ENCODE measurements at regions not wholly inside any gene's neighbourhood (a gene's known extent, or its start where the extent isn't known, plus 50 kb on each side); places are given as distances from the start of the nearest gene placed in this dataset.

GRCh38 chr5:112064271-112064701 is 307.3 kb upstream of the NREP start:
- ChIA-PET POLR2A (ENCODE audit: unreplicated experiment) (no interaction called here), CTCF (no interaction called here)
- no peaks in the 10 kb centered on the region for H3F3A ChIP-seq (ENCODE audit: low read length, unreplicated experiment)
- H3K9me3 ChIP-seq (ENCODE audit: low read length): no peaks in the 10 kb centered on the region
- no peaks in the 10 kb centered on the region for H3K36me3 ChIP-seq (ENCODE audit: low read depth, low read length)
- H3K4me2 ChIP-seq (ENCODE audit: low read length): no peak overlapping the region
- no peaks in the 10 kb centered on the region for H4K20me1 ChIP-seq (ENCODE audit: low read length)
- H3K27ac ChIP-seq (ENCODE audit: low read length): no peak overlapping the region
- H3K9me2 ChIP-seq (replicated peaks; ENCODE audit: low read length): no peaks in the 10 kb centered on the region
- no peak overlapping the region for H3K4me3 ChIP-seq (ENCODE audit: low read length)
- no peak for DNase-seq
- intact Hi-C loops (cut with micrococcal nuclease): no loop called here
- no TSS peak for BruUV-seq (replicated peaks)
- TF ChIP-seq EZH2phosphoT487 (IDR thresholded peaks at IDR 0.05; ENCODE audit: borderline replicate concordance, low read length): no peak
- no peak for TF ChIP-seq EZH2 (IDR thresholded peaks at IDR 0.05; ENCODE audit: low read length, unreplicated experiment)
- TF ChIP-seq, protein P1, sequence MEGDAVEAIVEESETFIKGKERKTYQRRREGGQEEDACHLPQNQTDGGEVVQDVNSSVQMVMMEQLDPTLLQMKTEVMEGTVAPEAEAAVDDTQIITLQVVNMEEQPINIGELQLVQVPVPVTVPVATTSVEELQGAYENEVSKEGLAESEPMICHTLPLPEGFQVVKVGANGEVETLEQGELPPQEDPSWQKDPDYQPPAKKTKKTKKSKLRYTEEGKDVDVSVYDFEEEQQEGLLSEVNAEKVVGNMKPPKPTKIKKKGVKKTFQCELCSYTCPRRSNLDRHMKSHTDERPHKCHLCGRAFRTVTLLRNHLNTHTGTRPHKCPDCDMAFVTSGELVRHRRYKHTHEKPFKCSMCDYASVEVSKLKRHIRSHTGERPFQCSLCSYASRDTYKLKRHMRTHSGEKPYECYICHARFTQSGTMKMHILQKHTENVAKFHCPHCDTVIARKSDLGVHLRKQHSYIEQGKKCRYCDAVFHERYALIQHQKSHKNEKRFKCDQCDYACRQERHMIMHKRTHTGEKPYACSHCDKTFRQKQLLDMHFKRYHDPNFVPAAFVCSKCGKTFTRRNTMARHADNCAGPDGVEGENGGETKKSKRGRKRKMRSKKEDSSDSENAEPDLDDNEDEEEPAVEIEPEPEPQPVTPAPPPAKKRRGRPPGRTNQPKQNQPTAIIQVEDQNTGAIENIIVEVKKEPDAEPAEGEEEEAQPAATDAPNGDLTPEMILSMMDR (conservative IDR thresholded peaks at IDR 0.05; ENCODE audit: low read depth, low read length): no peak
- H3K9ac ChIP-seq (ENCODE audit: low read length): no peak overlapping the region
- no peak overlapping the region for H2AFZ ChIP-seq (ENCODE audit: low read length)
- no peak for ATAC-seq
- no peaks in the 10 kb centered on the region for H3K27me3 ChIP-seq (ENCODE audit: low read length)
- H3K79me2 ChIP-seq (ENCODE audit: low read length): no peaks in the 10 kb centered on the region
- no peaks in the 10 kb centered on the region for H3K4me1 ChIP-seq (ENCODE audit: insufficient read depth, low read length)

DNA sequence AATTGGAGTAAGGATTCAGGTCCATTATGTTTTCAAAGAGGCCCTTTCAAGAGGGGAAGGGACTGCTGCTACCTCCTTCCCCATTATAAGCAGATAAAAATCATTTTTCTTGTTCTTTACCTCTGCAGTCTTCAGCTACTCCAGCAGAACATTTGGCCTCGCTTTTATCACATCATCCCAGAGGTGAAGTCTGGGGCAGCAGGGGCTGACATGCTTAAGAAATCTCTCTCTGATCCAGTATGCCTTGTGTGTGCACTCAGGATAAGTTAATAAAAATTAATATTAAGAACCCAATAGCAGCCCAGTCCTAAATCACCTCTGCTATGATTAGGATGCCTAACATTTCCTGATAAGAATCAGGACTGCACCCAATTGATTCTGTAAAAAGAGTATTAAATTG is 306.9 kb upstream of the NREP start:
- Histone ChIP-seq H3K4me2 (ENCODE audit: low read length) (no peak overlapping the region), H2AFZ (ENCODE audit: low read length) (no peak overlapping the region), H3K9me2 (replicated peaks; ENCODE audit: low read length) (no peaks in the 10 kb centered on the region), H3K9ac (ENCODE audit: low read length) (no peak overlapping the region), H3K79me2 (ENCODE audit: low read length) (no peaks in the 10 kb centered on the region), H4K20me1 (ENCODE audit: low read length) (no peaks in the 10 kb centered on the region), H3K4me3 (ENCODE audit: low read length) (no peak overlapping the region), H3F3A (ENCODE audit: low read length, unreplicated experiment) (no peaks in the 10 kb centered on the region), H3K27ac (ENCODE audit: low read length) (no peak overlapping the region), H3K27me3 (ENCODE audit: low read length) (no peaks in the 10 kb centered on the region), H3K4me1 (ENCODE audit: insufficient read depth, low read length) (no peaks in the 10 kb centered on the region), H3K9me3 (ENCODE audit: low read length) (no peaks in the 10 kb centered on the region), H3K36me3 (ENCODE audit: low read depth, low read length) (no peaks in the 10 kb centered on the region)
- no peak for TF ChIP-seq EZH2 (IDR thresholded peaks at IDR 0.05; ENCODE audit: low read length, unreplicated experiment)
- ATAC-seq (no peak), DNase-seq (no peak)
- ChIA-PET CTCF (no interaction called here), POLR2A (ENCODE audit: unreplicated experiment) (no interaction called here)
- BruUV-seq (replicated peaks): no TSS peak
- intact Hi-C loops (cut with micrococcal nuclease): no loop called here

GRCh38 chr5:112063191-112063590 is 306.2 kb upstream of the NREP start:
- H3K4me1 ChIP-seq (ENCODE audit: insufficient read depth, low read length): no peaks in the 10 kb centered on the region
- H3K4me2 ChIP-seq (ENCODE audit: low read length): no peak overlapping the region
- CTCF ChIA-PET: no interaction called here
- H3K79me2 ChIP-seq (ENCODE audit: low read length): no peaks in the 10 kb centered on the region
- H4K20me1 ChIP-seq (ENCODE audit: low read length): no peaks in the 10 kb centered on the region
- no TSS peak for BruUV-seq (replicated peaks)
- H3K9ac ChIP-seq (ENCODE audit: low read length): no peak overlapping the region
- H3K9me2 ChIP-seq (replicated peaks; ENCODE audit: low read length): no peaks in the 10 kb centered on the region
- H3F3A ChIP-seq (ENCODE audit: low read length, unreplicated experiment): no peaks in the 10 kb centered on the region
- H3K27me3 ChIP-seq (ENCODE audit: low read length): no peaks in the 10 kb centered on the region
- H2AFZ ChIP-seq (ENCODE audit: low read length): no peak overlapping the region
- no peaks in the 10 kb centered on the region for H3K36me3 ChIP-seq (ENCODE audit: low read depth, low read length)
- no peak overlapping the region for H3K4me3 ChIP-seq (ENCODE audit: low read length)
- intact Hi-C loops (cut with micrococcal nuclease): no loop called here
- POLR2A ChIA-PET (ENCODE audit: unreplicated experiment): no interaction called here
- TF ChIP-seq EZH2phosphoT487 (IDR thresholded peaks at IDR 0.05; ENCODE audit: borderline replicate concordance, low read length): no peak
- no peak for TF ChIP-seq EZH2 (IDR thresholded peaks at IDR 0.05; ENCODE audit: low read length, unreplicated experiment)
- no peak for DNase-seq
- H3K9me3 ChIP-seq (ENCODE audit: low read length): no peaks in the 10 kb centered on the region
- ATAC-seq: no peak
- no peak overlapping the region for H3K27ac ChIP-seq (ENCODE audit: low read length)

DNA sequence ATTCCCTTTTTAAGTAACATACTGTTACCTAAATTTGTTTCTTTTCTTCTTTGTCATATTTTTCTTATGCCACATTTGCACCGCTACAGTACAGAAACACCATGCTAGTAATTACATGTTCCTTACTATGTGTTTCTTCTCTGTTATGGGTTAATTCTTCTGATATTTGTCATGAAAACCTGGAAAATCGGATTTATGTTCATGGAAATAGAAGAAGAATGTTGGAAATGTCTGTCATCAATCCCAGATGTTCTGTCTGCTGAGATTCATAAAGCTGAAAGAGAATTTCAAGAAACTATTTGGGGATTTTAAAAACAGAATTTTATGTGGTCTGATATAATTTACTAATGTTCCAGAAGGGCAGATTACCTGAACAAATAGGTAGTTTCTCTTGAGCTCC is 305.2 kb upstream of the NREP start:
- POLR2A ChIA-PET (ENCODE audit: unreplicated experiment): no interaction called here
- BruUV-seq (replicated peaks): no TSS peak
- no peaks in the 10 kb centered on the region for H3K9me2 ChIP-seq (replicated peaks; ENCODE audit: low read length)

More for the DNA sequence above, 305.2 kb upstream of the NREP start:
- Histone ChIP-seq H3K4me1 (ENCODE audit: insufficient read depth, low read length) (no peaks in the 10 kb centered on the region), H3K79me2 (ENCODE audit: low read length) (no peaks in the 10 kb centered on the region), H3K27me3 (ENCODE audit: low read length) (no peaks in the 10 kb centered on the region), H4K20me1 (ENCODE audit: low read length) (no peaks in the 10 kb centered on the region), H3K4me3 (ENCODE audit: low read length) (no peak overlapping the region), H3F3A (ENCODE audit: low read length, unreplicated experiment) (no peaks in the 10 kb centered on the region), H3K9me3 (ENCODE audit: low read length) (no peaks in the 10 kb centered on the region), H3K4me2 (ENCODE audit: low read length) (no peak overlapping the region), H3K9ac (ENCODE audit: low read length) (no peak overlapping the region), H2AFZ (ENCODE audit: low read length) (no peak overlapping the region), H3K27ac (ENCODE audit: low read length) (no peak overlapping the region), H3K36me3 (ENCODE audit: low read depth, low read length) (no peaks in the 10 kb centered on the region)
- intact Hi-C loops (cut with micrococcal nuclease): no loop called here
- CTCF ChIA-PET: no interaction called here
- DNase-seq: no peak
- no peak for ATAC-seq
- no peak for TF ChIP-seq EZH2 (IDR thresholded peaks at IDR 0.05; ENCODE audit: low read length, unreplicated experiment)
- TF ChIP-seq, protein P1 (conservative IDR thresholded peaks at IDR 0.05; ENCODE audit: low read depth, low read length): no peak
- no peak for TF ChIP-seq EZH2phosphoT487 (IDR thresholded peaks at IDR 0.05; ENCODE audit: borderline replicate concordance, low read length)
